K562 (cell line): ENCODE measurements at regions not wholly inside any gene's neighbourhood (a gene's known extent, or its start where the extent isn't known, plus 50 kb on each side); places are given as distances from the start of the nearest gene placed in this dataset.

Experiments
- ATAC-seq: fragments of 200-7000 bp; cut with Tn5 transposase; 3 replicates; pipeline ENCODE4 v1.9.1; 2020; ENCODE audit warnings: moderate library complexity
- BruUV-seq: library from RNA; stranded (reverse); fragments of 400-500 nt; replicated peaks from 2 replicates; lab custom pipeline; 2021; lab: Mats Ljungman, UMichigan
- CTCF ChIA-PET: fragments of 300-600 bp; formaldehyde crosslinking; extraction: SDS; loops from one replicate; lab custom pipeline; 2021; ENCODE audit warnings: low intra/inter-chr PET ratio; lab: Yijun Ruan, JAX
- POLR2A ChIA-PET: fragments of 300-600, 350-650 bp; sonication (Branson Sonifier 250); formaldehyde crosslinking; extraction: SDS; loops from one replicate; lab custom pipeline; 2021; ENCODE audit warnings: antibody characterized with exemption, inconsistent platforms; lab: Yijun Ruan, JAX
- DNase-seq, 4 experiments: peaks; one replicate each; pipeline versions ENCODE4 v3.0.0 to v3.0.0-alpha.2; 2011 to 2018; ENCODE audit warnings: low spot score in 3 of 4, mixed read lengths in 3 of 4; ENCODE audit errors: extremely low read depth in 1 of 4
- FAIRE-seq: peaks from 2 replicates; lab custom pipeline; 2011; peaks lifted over from hg19 to GRCh38; lab: Jason Lieb, UNC
- H2AFZ ChIP-seq: 2 replicates; pipeline ENCODE4 v1.6.0; 2011; ENCODE audit warnings: low read depth, low read length, control low read depth, inconsistent platforms
- H3K27ac ChIP-seq: fragments of 200-600 bp; 3 replicates; pipeline ENCODE4 v1.8.0; 2011; ENCODE audit warnings: low read depth, mild to moderate bottlenecking, control low read depth, inconsistent platforms, low read length, moderate library complexity, mixed read lengths; ENCODE audit errors: extremely low read depth
- H3K27me3 ChIP-seq, 2 experiments: fragments of 300-600 bp in 1 of 2; 2 replicates in 1 of 2; 3 replicates in 1 of 2; pipeline versions ENCODE4 v1.6.0 to v1.8.0; 2011; ENCODE audit warnings: inconsistent platforms in 2 of 2, low read length in 2 of 2, mild to moderate bottlenecking in 1 of 2, mixed read lengths in 1 of 2, moderate library complexity in 1 of 2; ENCODE audit not compliant: control insufficient read depth in 2 of 2, insufficient read depth in 2 of 2
- H3K36me3 ChIP-seq: fragments of 300-600 bp; 3 replicates; pipeline ENCODE4 v1.8.0; 2011; ENCODE audit warnings: mild to moderate bottlenecking, low read length, inconsistent platforms; ENCODE audit not compliant: control insufficient read depth, insufficient read depth
- H3K4me1 ChIP-seq, 2 experiments: fragments of 200-600 bp in 1 of 2; replicated peaks in 1 of 2; 2 replicates in 1 of 2; 3 replicates in 1 of 2; pipeline versions ENCODE4 v1.5.1 to v1.8.0; 2011; ENCODE audit warnings: inconsistent platforms in 2 of 2, low read length in 2 of 2, mild to moderate bottlenecking in 1 of 2, mixed read lengths in 1 of 2, moderate library complexity in 1 of 2; ENCODE audit not compliant: control insufficient read depth in 2 of 2, insufficient read depth in 2 of 2
- H3K4me2 ChIP-seq: 2 replicates; pipeline ENCODE4 v1.6.1; 2011; ENCODE audit warnings: low read length, control low read depth, inconsistent platforms, mixed read lengths; ENCODE audit not compliant: insufficient read depth
- H3K4me3 ChIP-seq: fragments of 200-600 bp; sonication (generic), shearing (Covaris generic); 2 replicates; pipeline ENCODE4 v1.5.1; 2016; ENCODE audit warnings: control low read depth, inconsistent platforms
- H3K79me2 ChIP-seq: fragments of 200-600 bp; 3 replicates; pipeline ENCODE4 v1.8.0; 2011; ENCODE audit warnings: low read length, inconsistent platforms; ENCODE audit not compliant: control insufficient read depth, insufficient read depth
- H3K9ac ChIP-seq, 2 experiments: 2 replicates each; pipeline versions ENCODE4 v1.6.0 to v1.6.1; 2011; ENCODE audit warnings: low read depth in 2 of 2, low read length in 2 of 2, control low read depth in 1 of 2, inconsistent platforms in 1 of 2, mild to moderate bottlenecking in 1 of 2, mixed read lengths in 1 of 2; ENCODE audit not compliant: insufficient read depth in 1 of 2
- H3K9me1 ChIP-seq: one replicate; pipeline ENCODE4 v1.6.0; 2011; ENCODE audit warnings: inconsistent platforms, mild to moderate bottlenecking, low read length, moderate library complexity; ENCODE audit not compliant: control insufficient read depth, insufficient read depth
- H3K9me3 ChIP-seq: replicated peaks from 2 replicates; pipeline ENCODE4 v1.5.1; 2011; ENCODE audit warnings: low read depth, low read length, inconsistent platforms; ENCODE audit not compliant: control insufficient read depth, insufficient read depth
- H4K20me1 ChIP-seq: replicated peaks from 2 replicates; pipeline ENCODE4 v1.6.1; 2011; ENCODE audit warnings: low read length, inconsistent platforms, mixed read lengths; ENCODE audit not compliant: control insufficient read depth, insufficient read depth
- CEBPB ChIP-seq: fragments of 450-650 bp; IDR thresholded peaks from 2 replicates; pipeline ENCODE4 v1.6.1; 2016; ENCODE audit warnings: missing genetic modification characterization, missing compliant biosample characterization
- CEBPG ChIP-seq, 3 experiments: fragments of 200-800 bp in 1 of 3; sonication (Bioruptor generic) in 1 of 3; sonication (generic) in 1 of 3; formaldehyde crosslinking in 1 of 3; IDR thresholded peaks in 2 of 3; conservative IDR thresholded peaks in 1 of 3; 2 replicates each; pipeline versions ENCODE4 v1.6.1 to v1.8.0; 2016 to 2022; ENCODE audit warnings: missing compliant biosample characterization in 2 of 3, missing genetic modification characterization in 2 of 3, mild to moderate bottlenecking in 1 of 3, missing genetic modification reagents in 1 of 3
- HMG20A ChIP-seq: fragments of 450-650 bp; formaldehyde crosslinking; conservative IDR thresholded peaks from 2 replicates; pipeline ENCODE4 v1.4.0; 2020; ENCODE audit warnings: mild to moderate bottlenecking, mixed read lengths
- KAT7 ChIP-seq: sonication (generic); formaldehyde crosslinking; IDR thresholded peaks from 2 replicates; pipeline ENCODE4 v1.8.0; 2022; ENCODE audit warnings: missing genetic modification reagents, mild to moderate bottlenecking, borderline replicate concordance
- L3MBTL2 ChIP-seq: fragments of 450-650 bp; IDR thresholded peaks from 2 replicates; pipeline ENCODE4 v1.6.1; 2016; ENCODE audit warnings: mild to moderate bottlenecking, moderate library complexity
- RAD51 ChIP-seq: fragments of 450-650 bp; IDR thresholded peaks from 2 replicates; pipeline ENCODE4 v1.7.1; 2016; ENCODE audit warnings: low read depth, mild to moderate bottlenecking, borderline replicate concordance
- ZNF232 ChIP-seq: sonication (generic); formaldehyde crosslinking; IDR thresholded peaks from 2 replicates; pipeline ENCODE4 v1.8.0; 2022; ENCODE audit warnings: mild to moderate bottlenecking, missing genetic modification reagents
- WGBS: fragments of 100-300 bp; shearing (Covaris generic); methylation state at CpG from one replicate; pipeline ENCODE4 v1.1.6; 2016; ENCODE audit warnings: low coverage, mixed read lengths; ENCODE audit not compliant: insufficient coverage; ENCODE audit errors: missing lambda C conversion rate; 5-methylcytosine and 5-hydroxymethylcytosine counted together
- in situ Hi-C: fragments of 300-500 bp; cut with MboI; formaldehyde crosslinking; loops from 4 replicates; pipeline ENCODE4 v1.15.0; 2018; ENCODE audit warnings: inconsistent platforms, mixed read lengths
- intact Hi-C: fragments of 100-400 bp; cut with micrococcal nuclease; formaldehyde crosslinking; loops from 2 replicates; pipeline ENCODE4 v1.14.2; 2022
- TF ChIP-seq, protein P1 (sequence below): sonication (generic); formaldehyde crosslinking; IDR thresholded peaks from 2 replicates; pipeline ENCODE4 v1.9.0; 2022; ENCODE audit warnings: mild to moderate bottlenecking, missing genetic modification reagents
- TF ChIP-seq, protein P2 (sequence below): fragments of 450-650 bp; IDR thresholded peaks from 2 replicates; pipeline ENCODE4 v1.7.0; 2016; ENCODE audit warnings: borderline replicate concordance
- TF ChIP-seq, protein P3 (sequence below), 2 experiments: fragments of 450-650 bp in 1 of 2; sonication (generic) in 1 of 2; formaldehyde crosslinking; conservative IDR thresholded peaks; 2 replicates each; pipeline versions ENCODE4 v1.4.0 to v1.8.1; 2020 to 2022; ENCODE audit warnings: mild to moderate bottlenecking in 1 of 2, missing genetic modification reagents in 1 of 2
- TF ChIP-seq, protein P4 (sequence below), 2 experiments: fragments of 450-650 bp in 1 of 2; sonication (generic) in 1 of 2; formaldehyde crosslinking in 1 of 2; IDR thresholded peaks in 1 of 2; conservative IDR thresholded peaks in 1 of 2; 2 replicates each; pipeline versions ENCODE4 v1.6.1 to v1.8.1; 2016 to 2023; ENCODE audit warnings: mild to moderate bottlenecking in 2 of 2, moderate library complexity in 2 of 2, inconsistent platforms in 1 of 2, missing genetic modification reagents in 1 of 2
- TF ChIP-seq, protein P5 (sequence below): sonication (generic); formaldehyde crosslinking; IDR thresholded peaks from 2 replicates; pipeline ENCODE4 v1.5.0; 2020; ENCODE audit warnings: missing genetic modification reagents
- TF ChIP-seq, protein P6 (sequence below): fragments of 450-650 bp; formaldehyde crosslinking; IDR thresholded peaks from 2 replicates; pipeline ENCODE4 v1.4.0; 2020; ENCODE audit warnings: mild to moderate bottlenecking, mixed read lengths

DNA sequence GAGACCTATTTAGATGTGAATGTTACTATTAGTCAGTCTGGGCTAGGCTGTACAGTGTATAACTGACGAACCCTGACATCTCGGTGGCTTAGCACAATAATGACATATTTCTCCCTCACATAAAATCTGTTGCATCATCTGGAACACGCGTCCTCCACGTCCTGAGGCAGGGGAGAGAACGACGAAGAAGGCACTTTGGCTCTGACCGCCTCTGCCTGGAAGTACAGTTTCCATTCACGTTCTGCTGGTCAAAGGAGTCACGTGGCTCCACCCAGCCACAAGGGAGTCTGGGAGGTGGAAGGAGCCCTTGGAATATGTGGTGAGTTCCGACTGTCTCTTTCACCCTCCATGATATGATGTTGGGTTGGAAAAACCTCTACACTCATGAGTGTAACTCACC is 55.1 kb upstream of the CD82 start:
- CTCF ChIA-PET: no interaction called here
- no peaks in the 10 kb centered on the region for H3K36me3 ChIP-seq
- 20% methylated on average over 11 of the region's 11 CpGs for WGBS
- no peak for TF ChIP-seq HMG20A (CRISPR knock-in tag)
- TF ChIP-seq RAD51: peak; percentile 63; the same call in 1 of the 2 replicates
- TF ChIP-seq, protein P1, sequence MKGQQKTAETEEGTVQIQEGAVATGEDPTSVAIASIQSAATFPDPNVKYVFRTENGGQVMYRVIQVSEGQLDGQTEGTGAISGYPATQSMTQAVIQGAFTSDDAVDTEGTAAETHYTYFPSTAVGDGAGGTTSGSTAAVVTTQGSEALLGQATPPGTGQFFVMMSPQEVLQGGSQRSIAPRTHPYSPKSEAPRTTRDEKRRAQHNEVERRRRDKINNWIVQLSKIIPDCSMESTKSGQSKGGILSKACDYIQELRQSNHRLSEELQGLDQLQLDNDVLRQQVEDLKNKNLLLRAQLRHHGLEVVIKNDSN (CRISPR knock-in tag): peak; percentile 69
- peak; percentile 19; the same call in 1 of the 2 replicates for TF ChIP-seq CEBPB
- TF ChIP-seq, protein P2, sequence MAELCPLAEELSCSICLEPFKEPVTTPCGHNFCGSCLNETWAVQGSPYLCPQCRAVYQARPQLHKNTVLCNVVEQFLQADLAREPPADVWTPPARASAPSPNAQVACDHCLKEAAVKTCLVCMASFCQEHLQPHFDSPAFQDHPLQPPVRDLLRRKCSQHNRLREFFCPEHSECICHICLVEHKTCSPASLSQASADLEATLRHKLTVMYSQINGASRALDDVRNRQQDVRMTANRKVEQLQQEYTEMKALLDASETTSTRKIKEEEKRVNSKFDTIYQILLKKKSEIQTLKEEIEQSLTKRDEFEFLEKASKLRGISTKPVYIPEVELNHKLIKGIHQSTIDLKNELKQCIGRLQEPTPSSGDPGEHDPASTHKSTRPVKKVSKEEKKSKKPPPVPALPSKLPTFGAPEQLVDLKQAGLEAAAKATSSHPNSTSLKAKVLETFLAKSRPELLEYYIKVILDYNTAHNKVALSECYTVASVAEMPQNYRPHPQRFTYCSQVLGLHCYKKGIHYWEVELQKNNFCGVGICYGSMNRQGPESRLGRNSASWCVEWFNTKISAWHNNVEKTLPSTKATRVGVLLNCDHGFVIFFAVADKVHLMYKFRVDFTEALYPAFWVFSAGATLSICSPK: no peak
- TF ChIP-seq, protein P3, sequence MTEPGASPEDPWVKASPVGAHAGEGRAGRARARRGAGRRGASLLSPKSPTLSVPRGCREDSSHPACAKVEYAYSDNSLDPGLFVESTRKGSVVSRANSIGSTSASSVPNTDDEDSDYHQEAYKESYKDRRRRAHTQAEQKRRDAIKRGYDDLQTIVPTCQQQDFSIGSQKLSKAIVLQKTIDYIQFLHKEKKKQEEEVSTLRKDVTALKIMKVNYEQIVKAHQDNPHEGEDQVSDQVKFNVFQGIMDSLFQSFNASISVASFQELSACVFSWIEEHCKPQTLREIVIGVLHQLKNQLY (CRISPR knock-in tag; conservative IDR thresholded peaks at IDR 0.05): no peak
- no peak for TF ChIP-seq KAT7 (CRISPR knock-in tag)
- TF ChIP-seq, protein P4, sequence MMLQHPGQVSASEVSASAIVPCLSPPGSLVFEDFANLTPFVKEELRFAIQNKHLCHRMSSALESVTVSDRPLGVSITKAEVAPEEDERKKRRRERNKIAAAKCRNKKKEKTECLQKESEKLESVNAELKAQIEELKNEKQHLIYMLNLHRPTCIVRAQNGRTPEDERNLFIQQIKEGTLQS (IDR thresholded peaks at IDR 0.05): peak; percentile 54
- TF ChIP-seq, protein P4 (CRISPR knock-in tag; conservative IDR thresholded peaks at IDR 0.05): no peak
- peak; percentile 48; the same call in 1 of the 2 replicates for TF ChIP-seq L3MBTL2
- peak; percentile 52; the same call in 1 of the 2 replicates for TF ChIP-seq CEBPG (CRISPR knock-in tag; IDR thresholded peaks at IDR 0.05)
- TF ChIP-seq CEBPG (tag; conservative IDR thresholded peaks at IDR 0.05 in 1 of 2, IDR thresholded peaks at IDR 0.05 in 1 of 2): 0 out of 4 replicates have a peak, but pooled peaks of 1 of the 2 experiments have one; percentile 34
- TF ChIP-seq ZNF232 (CRISPR knock-in tag): no peak
- TF ChIP-seq, protein P5, sequence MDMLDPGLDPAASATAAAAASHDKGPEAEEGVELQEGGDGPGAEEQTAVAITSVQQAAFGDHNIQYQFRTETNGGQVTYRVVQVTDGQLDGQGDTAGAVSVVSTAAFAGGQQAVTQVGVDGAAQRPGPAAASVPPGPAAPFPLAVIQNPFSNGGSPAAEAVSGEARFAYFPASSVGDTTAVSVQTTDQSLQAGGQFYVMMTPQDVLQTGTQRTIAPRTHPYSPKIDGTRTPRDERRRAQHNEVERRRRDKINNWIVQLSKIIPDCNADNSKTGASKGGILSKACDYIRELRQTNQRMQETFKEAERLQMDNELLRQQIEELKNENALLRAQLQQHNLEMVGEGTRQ (CRISPR knock-in tag): peak; percentile 83
- TF ChIP-seq, protein P6, sequence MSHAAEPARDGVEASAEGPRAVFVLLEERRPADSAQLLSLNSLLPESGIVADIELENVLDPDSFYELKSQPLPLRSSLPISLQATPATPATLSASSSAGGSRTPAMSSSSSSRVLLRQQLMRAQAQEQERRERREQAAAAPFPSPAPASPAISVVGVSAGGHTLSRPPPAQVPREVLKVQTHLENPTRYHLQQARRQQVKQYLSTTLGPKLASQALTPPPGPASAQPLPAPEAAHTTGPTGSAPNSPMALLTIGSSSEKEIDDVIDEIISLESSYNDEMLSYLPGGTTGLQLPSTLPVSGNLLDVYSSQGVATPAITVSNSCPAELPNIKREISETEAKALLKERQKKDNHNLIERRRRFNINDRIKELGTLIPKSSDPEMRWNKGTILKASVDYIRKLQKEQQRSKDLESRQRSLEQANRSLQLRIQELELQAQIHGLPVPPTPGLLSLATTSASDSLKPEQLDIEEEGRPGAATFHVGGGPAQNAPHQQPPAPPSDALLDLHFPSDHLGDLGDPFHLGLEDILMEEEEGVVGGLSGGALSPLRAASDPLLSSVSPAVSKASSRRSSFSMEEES (CRISPR knock-in tag): peak; percentile 27; the same call in 1 of the 2 replicates

More for the DNA sequence above, 55.1 kb upstream of the CD82 start:
- Histone ChIP-seq H3K4me1 (peaks cover 7 to 13% of the 10 kb centered on the region in 2 experiments; a peak in 4 of 5 replicates), H3K79me2 (no peaks in the 10 kb centered on the region), H3K9ac (peak overlapping the region in 1 of 2 experiments; percentile 36; a peak in 1 of 4 replicates), H3K9me3 (no peaks in the 10 kb centered on the region), H2AFZ (peak overlapping the region; percentile 29), H3K9me1 (no peaks in the 10 kb centered on the region), H3K4me2 (no peak overlapping the region; the same call in 1 of the 2 replicates), H3K27me3 (no peaks in the 10 kb centered on the region), H3K4me3 (no peak overlapping the region), H4K20me1 (no peaks in the 10 kb centered on the region), H3K27ac (no peak overlapping the region; the same call in 2 of the 3 replicates)
- DNase-seq: no peak
- peak; percentile 41; the same call in 1 of the 3 replicates for ATAC-seq
- in situ Hi-C loops (no loop called here), intact Hi-C loops (no loop called here)
- BruUV-seq: no TSS peak
- POLR2A ChIA-PET: interaction anchor here (0.5 kb wide), 1 partner anchor 9 kb away, joined by 3 read pairs; no protein-coding TSS in a partner anchor
- FAIRE-seq: no peak
